Kidney (tissue), 13 donors: ENCODE measurements at regions not wholly inside any gene's neighbourhood (a gene's known extent, or its start where the extent isn't known, plus 50 kb on each side); places are given as distances from the start of the nearest gene placed in this dataset.

Experiments used
- DNase-seq, 5 donors: peaks; one replicate each; pipeline ENCODE4 v3.0.0-alpha.2; 2013 to 2020
- FAIRE-seq: peaks from 2 replicates; lab custom pipeline; 2012; peaks lifted over from hg19 to GRCh38; lab: Jason Lieb, UNC
- H3K27ac ChIP-seq, 2 donors: one replicate each; pipeline ENCODE4 v1.7.0; 2013; ENCODE audit warnings: low read depth in 2 of 2, low read length in 2 of 2, inconsistent platforms in 1 of 2
- H3K27me3 ChIP-seq: one replicate; pipeline ENCODE4 v1.7.1; 2013; ENCODE audit warnings: low read length, inconsistent platforms; ENCODE audit not compliant: control insufficient read depth, insufficient read depth
- H3K36me3 ChIP-seq, 3 donors: one replicate each; pipeline versions ENCODE4 v1.7.0 to v1.7.1; 2013; ENCODE audit warnings: low read length in 3 of 3, control low read depth in 1 of 3, inconsistent platforms in 1 of 3; ENCODE audit not compliant: insufficient read depth in 3 of 3, control insufficient read depth in 2 of 3
- H3K4me1 ChIP-seq, 3 donors: one replicate each; pipeline versions ENCODE4 v1.7.0 to v1.7.1; 2013; ENCODE audit warnings: low read length in 3 of 3, inconsistent platforms in 1 of 3, low read depth in 1 of 3; ENCODE audit not compliant: control insufficient read depth in 2 of 3, insufficient read depth in 2 of 3
- H3K4me3 ChIP-seq, 3 donors: one replicate each; pipeline versions ENCODE4 v1.7.0 to v1.8.1; 2013; ENCODE audit warnings: low read length in 3 of 3, control low read depth in 1 of 3, inconsistent platforms in 1 of 3
- H3K9ac ChIP-seq, 3 donors: one replicate each; pipeline versions ENCODE4 v1.7.0 to v1.7.1; 2013; ENCODE audit warnings: low read length in 3 of 3, control low read depth in 1 of 3, inconsistent platforms in 1 of 3
- H3K9me3 ChIP-seq, 3 donors: one replicate each; pipeline versions ENCODE4 v1.7.0 to v1.7.1; 2013; ENCODE audit warnings: low read length in 3 of 3, control low read depth in 1 of 3, inconsistent platforms in 1 of 3; ENCODE audit not compliant: control insufficient read depth in 2 of 3, insufficient read depth in 1 of 3
- CTCF ChIP-seq: IDR thresholded peaks from 3 replicates; pipeline ENCODE4 v1.5.1; 2012; ENCODE audit warnings: mild to moderate bottlenecking, moderate library complexity, borderline replicate concordance; ENCODE audit not compliant: insufficient read depth; ENCODE audit errors: extremely low read depth
- intact Hi-C: fragments of 100-400 bp; cut with DNase I; formaldehyde crosslinking; loops from one replicate; pipeline ENCODE4 v1.11.1; 2022
- donor health status: control.
- donor health status: control.
- donor health status: control.
- donor health status: control.
- donor health status: control.
- donor health status: DM: yes; HTN: yes; CAD: no.
- donor health status: Normal renal cell carcinoma (clear cell type).

DNA sequence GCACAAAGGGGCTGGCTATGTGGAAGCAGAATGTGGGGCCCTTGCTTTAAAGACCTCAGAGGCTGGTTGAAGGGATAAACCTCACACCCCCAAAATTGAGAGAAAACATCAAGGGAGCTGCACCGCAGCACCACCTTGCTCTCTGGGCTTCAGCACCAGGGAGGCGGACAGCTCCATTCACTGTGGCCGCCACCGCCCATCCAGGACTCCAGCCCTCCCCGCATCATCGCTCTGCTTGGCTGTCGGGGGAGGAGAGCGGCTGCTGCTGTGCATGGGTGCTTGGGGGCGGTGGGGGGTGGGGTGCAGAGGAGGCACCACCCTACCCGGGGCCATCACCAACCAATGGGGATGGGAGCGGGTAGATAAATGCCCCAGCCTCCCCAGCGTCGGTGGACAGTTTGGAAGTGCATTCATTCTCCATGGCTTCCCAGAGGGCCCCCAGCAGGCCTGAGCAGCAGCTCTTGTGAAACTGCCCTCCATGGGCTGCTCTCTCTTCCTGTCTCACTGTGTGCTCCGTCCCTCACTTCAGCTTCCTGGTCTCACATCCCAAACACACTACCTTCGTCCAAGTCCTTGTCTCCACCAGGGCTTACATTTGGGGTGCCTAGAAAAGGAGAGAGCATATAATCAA is 75.7 kb upstream of the BHLHE23 start:
- FAIRE-seq (no peak), DNase-seq (peak; percentile 71 to 84 (median 83))
- Histone ChIP-seq H3K9me3 (peaks cover 0 to 17% (median 7%) of the 10 kb centered on the region in 3 donors), H3K36me3 (no peaks in the 10 kb centered on the region), H3K4me3 (no peak overlapping the region), H3K27me3 (no peaks in the 10 kb centered on the region), H3K4me1 (no peaks in the 10 kb centered on the region), H3K27ac (no peak overlapping the region), H3K9ac (no peak overlapping the region)
- TF ChIP-seq CTCF: no peak
- intact Hi-C loops: no loop called here

DNA sequence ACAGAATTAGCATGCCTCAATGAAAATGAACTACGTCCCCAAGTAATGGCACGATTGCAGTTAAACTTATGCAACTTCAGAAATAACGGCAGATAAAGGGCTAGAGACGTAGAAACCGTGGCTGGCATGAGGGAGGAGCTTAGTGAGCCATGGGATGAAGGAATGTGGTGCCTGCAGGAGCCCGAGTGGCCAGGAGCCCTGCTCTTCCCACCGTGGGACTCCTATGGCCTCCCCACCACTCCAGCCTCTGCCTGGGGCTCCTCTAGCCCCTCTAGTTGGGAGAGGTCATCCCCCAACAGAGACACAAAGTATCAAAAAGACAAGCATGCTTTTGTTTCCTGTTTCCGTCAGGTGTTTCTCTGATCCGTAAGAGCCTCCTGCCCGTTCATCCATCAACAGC is 75.1 kb upstream of the BHLHE23 start:
- H3K4me1 ChIP-seq: no peaks in the 10 kb centered on the region
- no peak overlapping the region for H3K27ac ChIP-seq
- H3K36me3 ChIP-seq: no peaks in the 10 kb centered on the region
- H3K9ac ChIP-seq: no peak overlapping the region
- FAIRE-seq (no peak), DNase-seq (no peak)
- intact Hi-C loops: no loop called here
- no peaks in the 10 kb centered on the region for H3K27me3 ChIP-seq
- H3K4me3 ChIP-seq: no peak overlapping the region
- H3K9me3 ChIP-seq: peaks cover 0 to 19% (median 9%) of the 10 kb centered on the region in 3 donors
- TF ChIP-seq CTCF: no peak

- H3K27me3 ChIP-seq: no peaks in the 10 kb centered on the region
- H3K4me1 ChIP-seq: no peaks in the 10 kb centered on the region
- H3K4me3 ChIP-seq: no peak overlapping the region
- intact Hi-C loops: no loop called here
- DNase-seq (no peak), FAIRE-seq (no peak)
- H3K9me3 ChIP-seq: peaks cover 0 to 19% (median 9%) of the 10 kb centered on the region in 3 donors
- no peaks in the 10 kb centered on the region for H3K36me3 ChIP-seq
- TF ChIP-seq CTCF: no peak
- H3K9ac ChIP-seq: no peak overlapping the region
- H3K27ac ChIP-seq: no peak overlapping the region
These were observed 74.6 kb upstream of the BHLHE23 start for GRCh38 chr20:63081351-63081750.

- DNase-seq (no peak), FAIRE-seq (no peak)
- Histone ChIP-seq H3K9ac (no peak overlapping the region), H3K4me1 (no peaks in the 10 kb centered on the region), H3K27ac (no peak overlapping the region), H3K27me3 (no peaks in the 10 kb centered on the region), H3K9me3 (peaks cover 0 to 19% (median 9%) of the 10 kb centered on the region in 3 donors), H3K36me3 (no peaks in the 10 kb centered on the region), H3K4me3 (no peak overlapping the region)
- TF ChIP-seq CTCF: no peak
- intact Hi-C loops: no loop called here
These were observed 74.0 kb upstream of the BHLHE23 start for GRCh38 chr20:63080811-63081210.
